SK-N-SH treated with all-trans-retinoic acid at 6 μM for 48 hours (cell line): ENCODE measurements at regions not wholly inside any gene's neighbourhood (a gene's known extent, or its start where the extent isn't known, plus 50 kb on each side); places are given as distances from the start of the nearest gene placed in this dataset.

Source experiments
- ARNTL ChIP-seq: fragments of 450-650 bp; formaldehyde crosslinking; IDR thresholded peaks from 2 replicates; pipeline ENCODE4 v1.5.0; 2020; ENCODE audit warnings: low read depth, mild to moderate bottlenecking, moderate library complexity, borderline replicate concordance
- CREB5 ChIP-seq: fragments of 250-450 bp; sonication (Bioruptor Pico); IDR thresholded peaks from 2 replicates; pipeline ENCODE4 v1.5.1; 2020; ENCODE audit warnings: low read depth, mild to moderate bottlenecking, moderate library complexity
- CSDC2 ChIP-seq: fragments of 250-450 bp; sonication (Bioruptor Pico); IDR thresholded peaks from 2 replicates; pipeline ENCODE4 v1.5.0; 2020; ENCODE audit warnings: mild to moderate bottlenecking, moderate library complexity
- CSRNP3 ChIP-seq: fragments of 250-450 bp; sonication (Bioruptor Pico); IDR thresholded peaks from 2 replicates; pipeline ENCODE4 v1.5.1; 2021; ENCODE audit warnings: mild to moderate bottlenecking, moderate library complexity
- ESRRG ChIP-seq: fragments of 250-450 bp; sonication (Bioruptor Pico); IDR thresholded peaks from 2 replicates; pipeline ENCODE4 v1.6.1; 2021; ENCODE audit warnings: mild to moderate bottlenecking
- PATZ1 ChIP-seq: fragments of 250-450 bp; sonication (Bioruptor Pico); IDR thresholded peaks from 2 replicates; pipeline ENCODE4 v1.8.0; 2020; ENCODE audit warnings: mild to moderate bottlenecking, moderate library complexity, borderline replicate concordance
- POU6F1 ChIP-seq: fragments of 250-450 bp; sonication (Bioruptor Pico); IDR thresholded peaks from 2 replicates; pipeline ENCODE4 v1.8.0; 2021; ENCODE audit warnings: low read depth, mild to moderate bottlenecking, moderate library complexity, borderline replicate concordance
- RARB ChIP-seq: fragments of 250-450 bp; sonication (Bioruptor Pico); IDR thresholded peaks from 2 replicates; pipeline ENCODE4 v1.8.0; 2021; ENCODE audit warnings: mild to moderate bottlenecking, moderate library complexity
- ZNF8 ChIP-seq: fragments of 450-650 bp; formaldehyde crosslinking; IDR thresholded peaks from 2 replicates; pipeline ENCODE4 v1.5.0; 2020; ENCODE audit warnings: mild to moderate bottlenecking, moderate library complexity

GRCh38 chr2:109060496-109060895 lies 68.5 kb upstream of the SH3RF3 start:
- TF ChIP-seq CSRNP3 (CRISPR knock-in tag) (no peak), ARNTL (CRISPR knock-in tag) (no peak), RARB (CRISPR knock-in tag) (no peak), PATZ1 (CRISPR knock-in tag) (no peak), CSDC2 (CRISPR knock-in tag) (no peak), CREB5 (CRISPR knock-in tag) (no peak), POU6F1 (CRISPR knock-in tag) (no peak), ZNF8 (CRISPR knock-in tag) (no peak), ESRRG (CRISPR knock-in tag) (no peak)
